GM19372 (cell line): ENCODE measurements at regions not wholly inside any gene's neighbourhood (a gene's known extent, or its start where the extent isn't known, plus 50 kb on each side); places are given as distances from the start of the nearest gene placed in this dataset.
"Not testable (repeated sequence)": the region's sequence is repeated elsewhere in the genome, so short reads cannot be mapped to it uniquely, and the experiment has no call there.

Experiments used
- ATAC-seq: cut with Tn5 transposase; IDR thresholded peaks from one replicate; pipeline ENCODE4 v1.9.1; 2021; ENCODE audit warnings: mild to moderate bottlenecking, low read depth, moderate library complexity; ENCODE audit not compliant: unreplicated experiment

GRCh38 chr5:155113888-155114287, 100.3 kb downstream of the KIF4B start:
- no peak for ATAC-seq

- no peak for ATAC-seq
Measured at GRCh38 chr5:155114655-155115054, 101.1 kb downstream of the KIF4B start.

DNA sequence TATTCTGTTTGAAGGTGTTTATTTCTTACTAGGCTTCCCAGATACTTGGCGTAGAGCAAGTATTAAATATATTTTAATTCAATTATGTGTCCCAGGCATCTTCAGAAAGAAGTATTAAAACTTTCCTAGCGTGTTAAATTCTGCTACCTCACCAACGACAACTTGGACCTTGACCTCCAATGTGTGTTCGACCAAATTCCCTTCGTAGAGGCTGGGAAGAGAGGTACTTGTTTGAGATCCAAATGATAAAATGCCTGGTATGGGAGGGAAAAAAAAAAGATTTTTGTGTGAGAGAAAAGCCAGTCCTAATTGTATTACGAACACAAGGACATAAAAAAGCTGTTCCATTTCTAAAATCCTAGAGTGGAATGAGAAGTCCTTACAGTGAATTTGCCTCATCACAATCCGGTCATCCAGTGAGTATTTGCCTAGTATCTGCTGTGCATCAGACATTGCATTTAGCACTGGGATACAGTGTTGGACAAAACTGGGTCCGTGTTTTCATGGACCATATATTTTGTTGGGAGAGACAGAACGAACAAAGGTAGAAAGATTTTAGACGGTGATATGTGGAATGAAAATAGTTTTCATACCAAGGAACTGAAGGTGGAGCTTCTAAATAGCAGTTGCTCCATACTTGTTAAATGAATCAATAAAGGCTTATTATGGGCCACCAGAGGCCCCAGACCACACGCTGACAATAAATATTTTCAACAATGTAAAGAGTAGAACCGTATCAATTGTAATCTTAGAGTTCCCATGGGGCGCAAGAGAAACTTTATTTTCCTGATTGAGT, 103.1 kb downstream of the KIF4B start:
- no peak for ATAC-seq

DNA sequence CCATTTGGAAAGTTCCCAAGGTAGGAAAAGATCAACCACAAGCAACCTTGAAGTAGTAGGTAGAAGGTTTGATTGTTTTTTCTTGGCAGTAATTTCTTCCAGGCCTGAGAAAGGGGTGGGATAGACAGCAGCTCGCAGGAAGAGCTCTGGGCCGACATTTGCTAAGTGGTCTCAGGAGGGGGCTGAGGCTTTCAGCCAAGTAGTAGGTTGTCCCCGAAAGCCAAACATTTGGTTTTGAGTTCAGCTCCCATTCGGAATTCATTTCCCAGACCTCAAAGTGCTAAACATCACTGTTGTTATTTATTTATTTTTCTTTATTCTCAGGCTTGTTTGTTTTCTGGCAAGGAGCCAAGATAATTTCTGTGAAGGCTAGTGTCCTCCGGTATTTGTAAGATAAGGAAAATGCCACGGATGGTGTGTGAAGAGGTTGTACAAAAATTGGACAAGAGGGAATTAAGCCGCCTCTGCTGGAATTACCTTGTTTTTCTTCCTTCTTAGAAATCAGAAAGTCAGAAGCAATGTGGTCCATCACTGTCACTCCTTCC, 112.1 kb downstream of the KIF4B start:
- ATAC-seq = no peak

GRCh38 chr5:155126573-155126972, 113.0 kb downstream of the KIF4B start:
- ATAC-seq = no peak

DNA sequence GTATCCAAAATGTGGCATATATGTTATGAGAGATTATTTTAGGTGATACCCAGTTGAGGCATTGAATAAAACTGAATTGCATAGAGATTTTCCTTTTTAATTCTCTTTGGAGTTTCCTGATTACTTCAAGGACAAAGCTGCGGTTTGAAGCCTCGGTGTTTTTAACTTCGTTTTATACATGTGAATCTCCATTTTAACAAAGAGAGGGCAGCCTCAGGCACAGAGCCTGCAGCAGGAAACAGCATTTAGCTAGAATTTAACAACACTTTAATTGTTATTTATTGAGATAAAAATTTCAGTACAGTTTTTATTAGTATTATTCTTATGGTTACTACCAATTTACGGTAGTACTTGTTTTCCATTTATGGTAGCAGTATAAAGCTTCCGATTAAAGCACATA, 114.0 kb downstream of the KIF4B start:
- no peak for ATAC-seq

- no peak for ATAC-seq
Measured at GRCh38 chr5:155128786-155129512, 115.4 kb downstream of the KIF4B start.

DNA sequence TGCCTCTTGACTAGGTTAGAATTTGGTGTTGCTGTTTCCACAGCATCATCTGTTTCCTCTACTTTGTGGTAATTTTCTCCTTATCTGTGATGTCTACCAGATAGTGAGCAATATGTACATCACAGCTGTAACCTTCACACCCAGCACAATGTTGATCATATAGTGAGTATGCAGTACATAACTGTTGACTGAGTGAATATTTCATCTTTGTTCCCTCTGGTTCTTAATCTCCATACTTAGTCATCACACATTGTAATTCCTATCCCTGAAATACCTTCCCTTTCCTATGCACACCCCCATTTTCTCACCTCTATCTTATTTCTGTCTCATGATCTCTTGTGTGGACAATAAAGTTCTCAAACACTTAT, 115.9 kb downstream of the KIF4B start:
- ATAC-seq = no peak

DNA sequence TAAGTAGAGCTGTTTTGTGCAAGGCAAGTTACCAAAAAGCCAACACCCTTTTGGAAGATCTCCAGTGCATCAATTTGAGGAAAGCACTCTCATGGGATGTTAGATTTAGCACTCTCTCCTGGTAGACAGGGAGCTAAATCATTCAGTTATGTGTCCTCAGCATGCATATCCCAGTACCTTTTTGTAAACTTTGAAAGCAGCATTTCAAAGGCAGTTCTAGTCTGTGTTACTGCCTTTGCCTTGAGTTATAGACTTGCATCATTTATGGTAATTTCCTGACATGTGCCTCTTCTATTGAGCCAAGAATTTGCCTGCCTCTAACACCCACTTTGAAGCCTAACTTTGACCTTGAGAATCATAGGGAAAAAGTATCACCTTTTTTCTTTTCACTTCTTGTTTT, 120.6 kb downstream of the KIF4B start:
- no peak for ATAC-seq

- ATAC-seq = no peak
Measured at GRCh38 chr5:155136216-155136850, 122.8 kb downstream of the KIF4B start.

- ATAC-seq = no peak
Measured at GRCh38 chr5:155137683-155138082, 124.1 kb downstream of the KIF4B start.

DNA sequence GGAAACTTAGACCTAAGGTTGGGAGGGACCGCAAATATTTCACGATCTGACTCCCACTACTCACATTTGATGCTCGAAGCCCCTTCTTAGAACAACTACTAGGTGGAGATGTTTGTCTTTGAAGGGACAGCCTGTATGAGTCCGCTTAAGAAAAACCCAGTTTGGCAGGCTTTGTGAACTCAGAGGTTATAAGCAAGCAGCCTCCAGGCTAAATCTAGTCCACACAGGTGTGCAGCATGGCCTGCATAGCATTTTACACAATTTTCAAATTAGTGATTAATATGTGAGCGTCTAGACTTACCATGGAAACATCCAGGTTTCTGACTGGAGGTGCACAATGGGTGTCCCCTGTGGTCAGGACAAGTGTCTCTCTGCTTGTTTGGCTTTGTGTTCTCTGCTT, 127.1 kb downstream of the KIF4B start:
- ATAC-seq = no peak

GRCh38 chr5:155144956-155145355, 131.4 kb downstream of the KIF4B start:
- ATAC-seq = no peak

- ATAC-seq = no peak
Measured at GRCh38 chr5:155147222-155147621, 133.7 kb downstream of the KIF4B start.

- no peak for ATAC-seq
Measured at GRCh38 chr5:155148694-155149093, 135.1 kb downstream of the KIF4B start.

DNA sequence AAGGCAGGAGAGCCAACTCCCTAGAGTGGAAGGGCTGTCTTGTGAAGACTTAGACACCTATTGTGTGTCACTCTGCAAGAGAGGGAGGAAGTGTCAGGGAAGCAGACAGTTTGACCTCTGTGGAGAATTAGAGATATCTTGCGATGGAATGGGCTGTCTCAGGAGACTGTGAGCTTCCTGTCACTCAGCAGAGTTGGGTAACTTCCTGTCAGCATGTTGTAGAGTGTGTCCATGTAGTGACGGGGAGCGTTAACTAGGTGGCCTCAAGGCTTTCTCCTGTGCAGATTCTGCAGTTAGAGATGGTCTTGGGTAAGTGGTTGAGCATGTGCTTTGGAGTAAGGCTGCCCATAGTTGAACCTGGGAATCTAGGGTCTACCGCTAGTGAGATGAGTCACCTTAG, 136.5 kb downstream of the KIF4B start:
- ATAC-seq = no peak

DNA sequence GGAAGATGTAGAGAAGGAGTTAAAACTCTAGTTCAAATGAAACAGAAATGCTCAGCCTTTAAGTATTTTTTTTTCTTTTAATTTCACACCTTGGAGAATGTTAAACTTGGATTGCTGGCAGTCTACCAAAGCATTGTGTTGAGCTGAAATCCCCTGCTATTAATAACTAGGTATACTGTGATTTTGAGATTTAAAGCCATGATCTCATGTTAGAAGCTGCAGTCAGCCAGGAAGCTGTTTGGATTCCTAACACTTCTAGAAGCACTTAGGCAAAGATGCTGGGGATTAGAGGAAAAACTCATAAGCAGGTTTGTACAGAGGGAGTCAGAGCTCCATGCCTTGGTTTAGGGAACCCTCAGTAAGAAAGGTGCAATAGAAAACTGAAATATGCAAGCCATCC, 141.4 kb downstream of the KIF4B start:
- ATAC-seq = no peak

DNA sequence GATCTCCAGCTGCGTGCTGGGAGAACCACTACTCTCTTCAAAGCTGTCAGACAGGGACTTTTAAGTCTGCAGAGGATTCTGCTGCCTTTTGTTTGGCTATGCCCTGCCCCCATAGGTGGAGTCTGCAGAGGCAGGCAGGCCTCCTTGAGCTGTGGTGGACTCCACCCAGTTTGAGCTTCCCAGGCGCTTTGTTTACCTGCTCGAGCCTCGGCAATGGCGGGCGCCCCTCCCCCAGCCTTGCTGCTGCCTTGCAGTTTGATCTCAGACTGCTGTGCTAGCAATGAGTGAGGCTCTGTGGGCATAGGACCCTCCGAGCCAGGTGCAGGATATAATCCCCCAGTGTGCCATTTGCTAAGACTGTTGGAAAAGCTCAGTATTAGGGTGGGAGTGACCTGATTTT, 149.5 kb downstream of the KIF4B start:
- ATAC-seq = not testable (repeated sequence)

GRCh38 chr5:155167736-155168135, 154.2 kb downstream of the KIF4B start:
- ATAC-seq = no peak

- no peak for ATAC-seq
Measured at GRCh38 chr5:155181542-155181941, 168.0 kb downstream of the KIF4B start.

DNA sequence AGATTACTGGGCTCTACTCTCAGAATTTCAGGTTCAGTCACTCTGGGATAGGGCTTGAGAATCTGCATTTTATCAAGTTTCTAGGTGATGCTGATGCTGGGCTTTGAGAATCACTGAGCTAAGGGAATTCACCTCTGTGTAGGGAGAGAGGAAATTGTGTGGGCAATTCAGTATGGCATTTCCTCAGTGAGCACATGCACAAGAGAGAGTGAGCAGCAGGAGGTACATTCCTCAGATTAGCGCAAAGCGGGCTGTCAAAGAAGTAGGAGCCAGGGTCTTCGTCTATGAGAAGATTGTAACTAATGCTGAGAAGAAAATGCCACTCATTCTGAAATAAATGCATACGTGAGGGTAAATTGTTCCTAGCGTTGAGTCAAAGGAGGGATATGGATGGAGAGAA, 175.9 kb downstream of the KIF4B start:
- no peak for ATAC-seq
